Central memory CD8-positive, alpha-beta T cell (primary cell): ENCODE measurements at regions not wholly inside any gene's neighbourhood (a gene's known extent, or its start where the extent isn't known, plus 50 kb on each side); places are given as distances from the start of the nearest gene placed in this dataset.

ENCODE experiments used
- ATAC-seq: fragments of 150-1000 bp; cut with Tn5 transposase; replicated peaks from 2 replicates; pipeline ENCODE4 v1.10.0; 2022; ENCODE audit warnings: mild to moderate bottlenecking, moderate FRiP score, moderate number of reproducible peaks; ENCODE audit not compliant: poor library complexity, severe bottlenecking; ENCODE audit errors: extremely low read depth
- DNase-seq, 2 donors: peaks; one replicate each; pipeline ENCODE4 v3.0.0; 2021; ENCODE audit warnings: low spot score in 2 of 2
- H3K27ac Mint-ChIP-seq: one replicate; pipeline ENCODE4 v1.8.0; 2022; ENCODE audit warnings: low read depth, mild to moderate bottlenecking, moderate library complexity, mixed read lengths
- H3K27me3 Mint-ChIP-seq: one replicate; pipeline ENCODE4 v1.8.0; 2022; ENCODE audit warnings: mixed read lengths
- H3K36me3 Mint-ChIP-seq: one replicate; pipeline ENCODE4 v1.8.0; 2022; ENCODE audit warnings: mild to moderate bottlenecking, moderate library complexity, mixed read lengths; ENCODE audit not compliant: insufficient read depth
- H3K4me1 Mint-ChIP-seq: one replicate; pipeline ENCODE4 v1.8.0; 2022; ENCODE audit warnings: mixed read lengths
- H3K4me3 Mint-ChIP-seq: one replicate; pipeline ENCODE4 v1.8.0; 2022; ENCODE audit warnings: mild to moderate bottlenecking, moderate library complexity, mixed read lengths
- H3K9me3 Mint-ChIP-seq: one replicate; pipeline ENCODE4 v1.8.0; 2022; ENCODE audit warnings: mixed read lengths

GRCh38 chr5:61806491-61807020, 474.5 kb downstream of the ZSWIM6 start:
- Mint-ChIP-seq H3K36me3 (no peaks in the 10 kb centered on the region), H3K4me1 (no peaks in the 10 kb centered on the region), H3K4me3 (no peak overlapping the region), H3K9me3 (no peaks in the 10 kb centered on the region), H3K27ac (no peak overlapping the region), H3K27me3 (no peaks in the 10 kb centered on the region)
- DNase-seq (no peak), ATAC-seq (no peak)

DNA sequence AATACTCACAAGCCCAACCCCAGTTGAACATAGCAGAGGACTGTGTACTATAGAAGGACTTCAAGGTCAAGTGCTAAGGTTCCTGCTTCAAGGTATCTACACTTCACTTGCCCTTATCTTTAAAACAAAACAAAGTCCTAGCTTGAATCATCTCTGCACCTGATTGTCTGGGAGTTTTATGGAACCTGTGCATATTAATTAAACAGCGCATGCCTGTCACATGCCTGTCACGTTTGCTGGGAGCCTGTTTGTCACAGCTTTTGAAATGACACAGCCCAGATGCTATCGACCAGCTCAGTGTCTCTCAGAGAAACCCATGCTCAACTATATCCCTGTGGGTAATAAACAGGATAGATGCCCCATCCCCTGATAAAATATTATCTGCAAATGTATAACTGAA, 476.0 kb downstream of the ZSWIM6 start:
- Mint-ChIP-seq H3K27me3 (no peaks in the 10 kb centered on the region), H3K9me3 (no peaks in the 10 kb centered on the region), H3K27ac (no peak overlapping the region), H3K4me1 (no peaks in the 10 kb centered on the region), H3K36me3 (no peaks in the 10 kb centered on the region), H3K4me3 (no peak overlapping the region)
- no peak for ATAC-seq
- DNase-seq: no peak

- H3K9me3 Mint-ChIP-seq: no peaks in the 10 kb centered on the region
- DNase-seq (no peak), ATAC-seq (no peak)
- H3K4me3 Mint-ChIP-seq: no peak overlapping the region
- no peaks in the 10 kb centered on the region for H3K36me3 Mint-ChIP-seq
- H3K27ac Mint-ChIP-seq: no peak overlapping the region
- H3K27me3 Mint-ChIP-seq: no peaks in the 10 kb centered on the region
- no peaks in the 10 kb centered on the region for H3K4me1 Mint-ChIP-seq
Observed at GRCh38 chr5:61808909-61809308, 476.9 kb downstream of the ZSWIM6 start.

GRCh38 chr5:61809651-61810050, 477.6 kb downstream of the ZSWIM6 start:
- DNase-seq (no peak), ATAC-seq (no peak)
- no peak overlapping the region for H3K4me3 Mint-ChIP-seq
- no peaks in the 10 kb centered on the region for H3K36me3 Mint-ChIP-seq
- peaks cover 5% of the 10 kb centered on the region for H3K27me3 Mint-ChIP-seq
- no peaks in the 10 kb centered on the region for H3K9me3 Mint-ChIP-seq
- H3K27ac Mint-ChIP-seq: no peak overlapping the region
- H3K4me1 Mint-ChIP-seq: no peaks in the 10 kb centered on the region

GRCh38 chr5:61811052-61811451, 479.0 kb downstream of the ZSWIM6 start:
- H3K4me1 Mint-ChIP-seq: no peaks in the 10 kb centered on the region
- DNase-seq: no peak

GRCh38 chr5:61813361-61813760, 481.3 kb downstream of the ZSWIM6 start:
- Mint-ChIP-seq H3K4me3 (no peak overlapping the region), H3K27me3 (peaks cover 15% of the 10 kb centered on the region), H3K4me1 (no peaks in the 10 kb centered on the region), H3K27ac (no peak overlapping the region), H3K36me3 (no peaks in the 10 kb centered on the region), H3K9me3 (no peaks in the 10 kb centered on the region)
- DNase-seq: no peak
- no peak for ATAC-seq

More at GRCh38 chr5:61811052-61811451, 479.0 kb downstream of the ZSWIM6 start:
- no peak overlapping the region for H3K4me3 Mint-ChIP-seq
- H3K36me3 Mint-ChIP-seq: no peaks in the 10 kb centered on the region
- peaks cover 11% of the 10 kb centered on the region for H3K27me3 Mint-ChIP-seq
- ATAC-seq: no peak
- H3K9me3 Mint-ChIP-seq: no peaks in the 10 kb centered on the region
- no peak overlapping the region for H3K27ac Mint-ChIP-seq

GRCh38 chr5:61815339-61815738, 483.3 kb downstream of the ZSWIM6 start:
- no peak for ATAC-seq
- H3K27me3 Mint-ChIP-seq: peaks cover 15% of the 10 kb centered on the region
- H3K4me3 Mint-ChIP-seq: no peak overlapping the region
- no peak overlapping the region for H3K27ac Mint-ChIP-seq
- no peaks in the 10 kb centered on the region for H3K9me3 Mint-ChIP-seq
- H3K36me3 Mint-ChIP-seq: no peaks in the 10 kb centered on the region
- H3K4me1 Mint-ChIP-seq: no peaks in the 10 kb centered on the region
- no peak for DNase-seq

DNA sequence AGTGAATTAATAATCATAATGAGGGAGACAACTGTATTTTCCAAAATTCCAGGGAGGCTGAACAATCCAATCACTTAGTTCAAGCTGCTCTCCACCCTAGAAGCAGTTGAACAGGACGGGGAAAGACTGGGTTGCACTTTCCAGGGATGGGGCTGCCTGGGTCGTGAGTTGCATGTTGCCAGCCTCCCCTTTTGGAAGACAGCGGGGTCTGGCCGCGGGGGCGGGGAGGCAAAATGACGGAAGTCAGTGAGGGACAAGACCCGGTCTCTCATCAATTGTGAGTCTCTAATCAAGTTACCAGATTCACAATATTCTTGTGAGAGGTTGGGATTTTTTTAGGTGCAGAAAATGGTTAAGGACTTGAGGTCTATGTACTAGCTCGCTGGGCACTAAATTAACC, 484.1 kb downstream of the ZSWIM6 start:
- no peak overlapping the region for H3K27ac Mint-ChIP-seq
- peaks cover 15% of the 10 kb centered on the region for H3K27me3 Mint-ChIP-seq
- no peaks in the 10 kb centered on the region for H3K4me1 Mint-ChIP-seq
- H3K36me3 Mint-ChIP-seq: no peaks in the 10 kb centered on the region
- no peaks in the 10 kb centered on the region for H3K9me3 Mint-ChIP-seq
- ATAC-seq: no peak
- no peak for DNase-seq
- H3K4me3 Mint-ChIP-seq: no peak overlapping the region

GRCh38 chr5:61816585-61817450, 484.8 kb downstream of the ZSWIM6 start:
- ATAC-seq (no peak), DNase-seq (no peak)
- no peak overlapping the region for H3K27ac Mint-ChIP-seq
- H3K36me3 Mint-ChIP-seq: no peaks in the 10 kb centered on the region
- no peaks in the 10 kb centered on the region for H3K4me1 Mint-ChIP-seq
- H3K4me3 Mint-ChIP-seq: no peak overlapping the region
- peaks cover 15% of the 10 kb centered on the region for H3K27me3 Mint-ChIP-seq
- H3K9me3 Mint-ChIP-seq: no peaks in the 10 kb centered on the region

DNA sequence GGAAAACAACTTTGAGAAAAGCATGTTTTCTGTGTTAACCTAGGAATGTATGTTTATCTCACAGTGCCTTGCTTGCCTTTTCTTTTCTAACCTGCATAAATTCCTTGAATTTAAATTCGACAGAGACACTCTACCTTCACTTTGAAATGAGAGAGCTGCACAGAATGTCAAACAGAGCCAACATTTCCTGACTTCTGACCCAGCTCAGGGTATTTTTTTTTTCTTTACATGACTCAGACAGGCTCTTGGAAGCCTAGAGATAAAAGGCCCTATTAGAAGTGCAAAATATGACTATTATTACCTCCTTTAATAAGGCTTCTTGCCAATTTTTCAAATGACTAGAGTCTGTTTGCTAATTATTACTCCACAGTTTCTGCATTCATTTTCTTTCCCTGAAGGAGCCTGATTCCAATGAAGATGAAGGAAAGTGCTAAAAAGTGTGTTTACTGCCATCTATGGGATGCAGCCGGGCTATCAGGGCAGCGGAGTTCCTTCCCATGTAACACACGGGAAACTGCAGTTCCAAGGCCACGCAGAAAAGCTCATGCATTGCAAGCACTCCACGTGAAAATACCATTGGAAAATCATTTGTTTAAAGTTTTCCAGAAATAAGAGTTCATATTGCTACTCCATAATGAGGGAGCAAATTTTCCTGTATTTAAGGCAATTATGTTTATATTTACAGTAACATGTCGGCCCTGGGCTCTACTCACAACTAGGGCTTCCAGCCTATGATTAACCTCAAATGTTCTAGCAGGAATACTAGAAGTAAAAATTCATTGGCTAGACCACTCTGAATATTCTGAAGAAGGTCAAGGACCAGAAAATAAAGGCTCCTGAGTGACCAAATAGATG, 485.6 kb downstream of the ZSWIM6 start:
- Mint-ChIP-seq H3K27ac (no peak overlapping the region), H3K4me1 (no peaks in the 10 kb centered on the region)
- DNase-seq: no peak

GRCh38 chr5:61820836-61821235, 485.2 kb upstream of the KIF2A start:
- no peak overlapping the region for H3K27ac Mint-ChIP-seq
- no peaks in the 10 kb centered on the region for H3K36me3 Mint-ChIP-seq
- H3K4me3 Mint-ChIP-seq: no peak overlapping the region
- no peaks in the 10 kb centered on the region for H3K4me1 Mint-ChIP-seq
- peaks cover 18% of the 10 kb centered on the region for H3K27me3 Mint-ChIP-seq
- peaks cover 4% of the 10 kb centered on the region for H3K9me3 Mint-ChIP-seq
- DNase-seq: no peak
- no peak for ATAC-seq

More for the DNA sequence above, 485.6 kb downstream of the ZSWIM6 start:
- H3K27me3 Mint-ChIP-seq: peaks cover 16% of the 10 kb centered on the region
- peaks cover under 1% of the 10 kb centered on the region for H3K9me3 Mint-ChIP-seq
- no peaks in the 10 kb centered on the region for H3K36me3 Mint-ChIP-seq
- no peak overlapping the region for H3K4me3 Mint-ChIP-seq
- ATAC-seq: no peak

GRCh38 chr5:61821561-61821960, 484.4 kb upstream of the KIF2A start:
- Mint-ChIP-seq H3K9me3 (peaks cover 4% of the 10 kb centered on the region), H3K36me3 (no peaks in the 10 kb centered on the region), H3K27ac (no peak overlapping the region), H3K4me3 (no peak overlapping the region), H3K4me1 (no peaks in the 10 kb centered on the region), H3K27me3 (peaks cover 12% of the 10 kb centered on the region)
- DNase-seq (no peak), ATAC-seq (no peak)
